Inferior parietal cortex (tissue), 1 donor: ENCODE measurements at regions not wholly inside any gene's neighbourhood (a gene's known extent, or its start where the extent isn't known, plus 50 kb on each side); places are given as distances from the start of the nearest gene placed in this dataset.

Source experiments
- DNase-seq: peaks from one replicate; pipeline ENCODE4 v3.0.0-alpha.2; 2016; ENCODE audit errors: extremely low spot score

DNA sequence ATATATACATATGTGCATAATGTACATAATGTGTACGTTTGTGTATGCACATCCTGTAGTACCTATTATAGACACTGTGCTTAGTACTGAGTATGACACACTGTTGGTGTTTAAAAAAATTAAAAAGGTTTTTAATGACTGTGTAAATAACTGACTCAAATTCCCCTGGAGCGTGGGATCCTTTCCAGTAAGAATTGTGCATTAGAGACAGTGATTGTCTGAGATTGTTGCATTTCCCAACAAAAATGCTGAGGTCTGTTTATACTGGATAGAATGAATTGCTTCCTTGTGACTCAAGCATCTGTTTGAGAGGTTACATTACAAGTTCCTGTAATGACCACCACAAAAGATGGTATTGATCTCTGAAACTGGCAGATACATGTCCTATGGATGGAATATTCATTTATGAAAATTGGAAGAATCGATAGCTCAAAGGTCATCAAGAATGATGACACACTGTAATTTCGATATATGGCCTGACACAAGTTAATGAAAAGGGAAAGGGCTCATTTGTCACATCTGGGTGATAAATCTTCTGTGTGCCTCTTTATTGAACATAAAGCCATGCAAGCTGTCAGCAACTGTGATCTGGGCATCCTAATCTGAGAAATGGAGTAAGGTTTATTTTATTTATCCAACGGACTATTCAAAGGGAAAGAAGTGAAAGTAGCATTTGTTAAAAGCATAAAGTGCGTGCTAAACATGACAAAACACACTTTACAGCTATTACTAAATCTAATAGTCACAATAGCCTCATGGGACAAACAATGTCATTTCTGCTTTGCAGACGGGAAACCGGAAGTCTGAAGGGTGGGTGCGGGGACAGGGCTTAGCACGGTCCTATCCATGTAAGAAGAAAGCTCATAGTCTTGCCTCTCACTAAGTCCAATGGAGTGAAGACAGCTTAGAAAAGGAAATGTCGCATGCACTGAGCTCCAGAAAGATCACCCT, 228.8 kb downstream of the CDH11 start:
- DNase-seq: no peak

DNA sequence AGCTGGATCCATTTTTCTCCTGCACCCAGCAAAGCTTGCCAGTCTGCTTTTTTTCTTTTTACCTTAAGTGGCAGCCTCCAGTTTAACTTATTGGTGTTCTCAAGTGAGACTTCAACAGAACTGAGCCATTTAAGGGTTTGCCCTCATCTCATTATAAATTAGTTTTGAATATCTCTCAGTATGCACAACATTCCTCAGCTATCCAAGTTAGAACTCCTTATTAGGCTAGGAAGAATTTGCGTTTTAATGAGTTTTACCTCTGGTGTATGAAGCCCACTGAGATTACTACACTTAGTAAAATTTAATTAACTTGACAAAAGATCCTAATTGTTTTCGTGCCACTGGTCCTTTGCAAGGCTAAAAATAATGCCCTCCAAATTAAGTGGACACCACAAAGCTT, 232.4 kb downstream of the CDH11 start:
- no peak for DNase-seq

DNA sequence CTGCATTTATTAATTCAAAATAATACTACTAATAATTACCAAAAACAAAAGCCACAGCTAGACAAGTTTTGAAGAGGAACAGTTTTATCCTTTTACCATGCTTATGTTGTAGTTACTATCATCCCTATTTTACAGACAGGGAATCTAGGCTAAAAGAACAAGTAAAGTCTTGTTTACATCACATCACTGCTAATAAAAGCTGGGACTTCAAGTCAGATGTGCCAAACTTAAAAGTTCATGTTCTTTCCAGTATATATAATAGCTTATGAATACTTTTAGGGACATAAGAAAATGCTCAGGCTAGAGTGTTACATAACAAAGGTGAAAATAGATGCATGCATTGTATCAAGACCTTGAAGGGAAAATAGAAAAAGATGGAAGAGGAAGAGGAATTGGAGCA, 234.2 kb downstream of the CDH11 start:
- no peak for DNase-seq

DNA sequence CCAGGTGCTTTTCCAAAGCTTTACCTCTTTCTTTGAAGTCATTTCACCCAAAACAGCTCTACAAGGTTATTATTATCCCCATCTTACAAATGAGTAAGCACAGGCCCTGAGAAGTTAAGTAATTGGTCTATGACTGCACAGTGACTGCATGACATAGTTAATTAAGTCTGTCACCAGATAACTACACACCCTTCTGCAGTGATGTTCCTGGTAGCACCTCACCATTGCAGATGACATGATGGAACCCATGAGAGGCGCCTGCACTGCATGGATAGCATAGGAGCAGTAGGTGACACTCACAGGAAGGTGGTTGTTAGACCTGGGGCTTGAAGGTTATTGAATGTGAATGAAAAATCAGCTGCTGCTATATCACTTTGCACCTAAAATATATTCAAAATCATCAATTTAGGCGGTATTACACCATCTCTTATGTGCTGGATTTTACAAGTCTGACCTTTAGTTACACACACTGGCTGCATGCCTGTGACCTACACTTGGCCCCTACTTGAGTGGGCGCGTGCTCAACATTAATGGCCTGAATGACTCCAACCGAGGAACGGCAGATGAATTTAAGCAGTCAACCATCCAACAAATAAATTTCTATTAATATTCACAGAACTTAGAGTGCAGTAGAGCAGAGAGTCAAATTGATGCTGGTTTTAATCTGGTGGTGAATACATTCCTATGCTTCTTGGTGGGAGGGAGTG, 239.6 kb downstream of the CDH11 start:
- no peak for DNase-seq

DNA sequence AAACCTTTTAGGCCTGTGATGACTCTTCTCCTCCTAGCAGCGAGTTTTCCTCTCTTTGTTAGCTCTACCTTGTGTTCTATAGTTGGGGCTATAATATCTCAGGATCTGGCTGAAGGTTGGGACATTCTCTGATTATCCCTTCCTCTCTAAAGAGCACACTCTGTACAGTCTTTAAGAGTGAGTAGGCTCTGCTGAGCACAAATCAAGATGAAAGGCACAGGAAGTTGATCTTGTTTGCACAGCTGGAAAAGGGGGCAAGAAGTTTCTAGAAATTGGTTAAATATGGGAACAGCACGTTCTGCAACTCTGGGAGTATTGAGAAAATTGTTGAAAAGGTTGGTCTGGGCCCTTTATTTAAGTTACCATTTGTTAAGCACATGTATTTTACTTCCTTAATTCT, 240.9 kb downstream of the CDH11 start:
- no peak for DNase-seq

DNA sequence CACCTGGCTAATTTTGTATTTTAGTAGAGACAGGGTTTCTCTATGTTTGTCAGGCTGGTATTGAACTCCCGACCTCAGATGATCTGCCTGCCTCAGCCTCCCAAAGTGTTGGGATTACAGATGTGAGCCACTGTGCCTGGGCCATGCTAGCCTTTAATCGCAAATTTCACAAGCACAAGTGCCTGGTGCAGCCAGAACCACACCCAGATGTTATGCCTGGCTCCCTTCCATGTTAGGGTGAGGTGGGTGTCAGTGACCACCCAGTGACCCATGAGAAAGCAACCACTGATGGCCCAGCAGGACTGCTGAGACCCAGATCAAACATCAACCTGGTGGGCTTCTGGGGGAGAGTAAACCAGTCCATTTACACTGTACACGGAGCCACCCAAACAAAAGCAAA, 241.9 kb downstream of the CDH11 start:
- no peak for DNase-seq

DNA sequence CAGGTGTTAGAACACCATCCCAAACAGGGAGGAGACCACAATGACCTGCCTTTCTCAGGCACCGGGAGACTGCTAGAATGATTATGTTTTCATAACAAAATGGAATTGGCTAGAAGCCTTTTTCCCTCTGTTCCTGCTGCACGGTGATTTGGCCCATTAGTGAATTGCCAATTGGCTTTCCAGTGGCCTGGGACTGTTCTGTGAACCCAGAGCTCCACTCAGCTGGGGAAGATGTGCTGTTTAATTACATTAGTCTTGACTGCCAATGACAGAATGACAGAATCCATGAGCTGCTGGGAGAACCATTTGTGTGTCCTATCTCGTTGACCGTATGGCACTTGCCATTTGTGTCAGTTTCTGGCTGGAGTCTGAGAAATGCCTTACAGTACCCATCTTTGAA, 242.9 kb downstream of the CDH11 start:
- no peak for DNase-seq

DNA sequence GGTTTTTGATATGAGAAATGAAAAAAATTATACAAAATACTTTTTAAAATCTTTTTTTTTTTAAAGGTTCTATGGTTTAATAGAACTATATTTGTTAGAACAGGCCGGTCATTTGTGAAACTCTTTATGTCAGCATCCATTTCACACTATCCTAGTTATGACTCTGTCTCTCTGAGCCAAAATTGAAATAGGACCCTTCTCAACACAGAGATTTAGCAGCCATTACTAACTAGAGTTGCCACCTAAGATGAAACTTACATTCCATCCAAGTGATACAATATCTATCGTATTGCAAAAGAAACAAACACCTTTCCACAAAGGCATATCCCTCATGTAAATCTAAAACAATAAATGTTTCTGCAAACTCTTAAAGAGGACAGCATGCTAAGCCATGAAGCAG, 249.8 kb downstream of the CDH11 start:
- no peak for DNase-seq

DNA sequence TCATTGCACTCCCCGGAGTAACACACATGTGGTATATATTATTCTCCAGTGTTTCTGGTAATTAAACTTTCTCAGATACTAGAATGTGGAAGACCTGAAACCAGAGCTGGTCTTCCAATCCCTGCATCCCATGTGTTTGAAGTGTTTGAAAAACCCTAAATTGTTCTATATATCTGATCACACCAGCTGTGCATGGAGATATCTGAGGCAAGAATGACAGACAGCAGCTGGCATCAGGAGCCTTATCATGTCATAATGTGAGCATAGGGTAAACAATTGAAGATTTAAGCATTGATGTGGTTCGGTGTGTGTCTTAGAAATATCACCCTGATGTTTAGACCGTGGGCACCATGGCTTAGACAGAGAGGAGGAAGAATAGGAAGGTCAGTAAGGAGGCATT, 251.0 kb downstream of the CDH11 start:
- DNase-seq: no peak

DNA sequence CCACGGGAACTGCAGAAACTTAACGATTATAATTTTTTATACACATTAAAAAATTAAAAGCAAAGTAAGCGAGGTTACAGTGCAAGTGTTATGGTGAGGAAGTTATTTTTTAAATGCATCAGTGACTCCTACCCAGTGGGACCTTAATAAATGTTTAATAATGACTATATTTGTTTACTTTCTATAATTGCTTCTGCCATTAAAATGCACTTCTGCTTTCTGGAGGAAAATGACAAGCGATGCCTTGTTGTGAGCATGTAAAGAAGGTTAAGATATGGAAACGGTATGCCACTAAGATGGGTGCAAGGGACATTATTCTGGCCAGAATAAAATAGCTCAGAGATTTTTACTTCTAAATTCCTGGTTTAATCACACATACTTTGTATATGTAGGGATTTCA, 252.1 kb downstream of the CDH11 start:
- no peak for DNase-seq

DNA sequence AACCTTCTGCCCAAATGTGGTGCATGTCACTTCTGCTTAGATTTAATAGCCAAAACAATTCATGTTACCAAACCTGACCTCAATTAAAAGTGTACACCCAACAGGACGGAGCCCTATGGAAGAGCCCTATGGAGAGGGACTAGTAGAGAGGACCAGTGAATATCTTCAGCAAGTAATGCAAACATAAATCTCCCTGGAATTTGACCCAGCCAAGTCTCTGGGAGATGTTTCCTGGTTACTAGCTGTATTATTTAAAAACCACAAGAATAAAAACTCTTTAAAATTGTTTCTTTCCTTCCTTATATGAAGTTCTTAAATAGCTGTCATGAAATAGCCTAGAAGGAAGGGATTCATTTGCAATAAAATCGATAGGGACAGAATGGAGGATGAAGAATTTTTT, 255.8 kb downstream of the CDH11 start:
- no peak for DNase-seq

DNA sequence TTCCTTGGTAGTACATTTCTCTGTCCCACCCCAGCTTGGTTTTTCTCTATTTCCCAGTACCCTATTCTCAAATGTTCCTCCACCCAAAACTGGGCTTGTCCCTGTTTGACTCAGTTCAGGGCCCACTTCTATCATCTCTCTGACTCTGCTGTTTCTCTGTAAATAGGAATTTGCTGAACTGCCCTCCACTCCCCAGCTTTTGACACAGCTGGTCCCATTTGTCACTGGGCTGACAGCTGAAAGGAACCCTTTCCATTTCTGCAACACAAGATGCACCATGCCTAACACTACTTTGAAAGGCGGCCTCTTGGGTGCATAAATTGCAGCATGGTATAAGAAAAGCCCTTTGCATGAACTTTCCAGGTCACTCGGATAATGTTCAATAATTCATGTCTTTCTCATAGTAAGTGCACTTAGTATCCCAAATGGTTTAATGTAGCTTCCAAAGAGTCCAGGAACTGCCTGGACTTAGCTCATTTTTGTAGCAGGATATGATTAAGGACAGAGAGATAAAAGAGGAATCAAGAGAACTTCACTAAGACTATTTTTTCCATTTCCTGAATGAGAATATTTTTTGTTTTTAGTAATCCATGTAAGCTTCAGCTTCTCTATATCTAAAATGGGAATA, 256.7 kb downstream of the CDH11 start:
- no peak for DNase-seq

DNA sequence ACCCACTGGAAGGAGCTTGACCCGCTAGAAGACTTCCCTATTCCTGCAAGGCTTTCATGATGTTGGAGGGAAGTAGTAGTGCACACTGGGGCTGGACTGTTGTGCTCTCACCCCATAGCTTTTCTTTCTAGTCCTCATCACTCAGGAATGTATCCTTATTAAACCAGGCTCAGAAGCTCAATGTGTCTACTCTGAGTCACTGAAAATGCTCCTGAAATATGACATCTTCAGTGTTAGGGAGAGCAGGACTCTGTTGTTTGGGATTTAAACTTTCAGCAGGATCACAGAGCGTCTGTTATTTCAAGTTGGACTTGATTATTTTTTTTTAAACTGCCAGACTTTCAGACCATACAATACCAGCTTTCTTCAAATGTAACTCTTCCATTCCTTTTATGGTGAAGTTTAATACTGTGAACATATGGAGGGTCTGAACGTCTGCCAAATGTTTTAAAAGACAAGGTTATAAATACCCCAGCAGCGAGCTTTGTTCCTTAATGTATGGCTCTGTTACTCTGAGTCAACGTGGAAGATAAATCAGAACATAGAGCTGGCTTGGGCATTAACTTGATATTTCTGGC, 257.5 kb downstream of the CDH11 start:
- DNase-seq: peak; percentile 70

DNA sequence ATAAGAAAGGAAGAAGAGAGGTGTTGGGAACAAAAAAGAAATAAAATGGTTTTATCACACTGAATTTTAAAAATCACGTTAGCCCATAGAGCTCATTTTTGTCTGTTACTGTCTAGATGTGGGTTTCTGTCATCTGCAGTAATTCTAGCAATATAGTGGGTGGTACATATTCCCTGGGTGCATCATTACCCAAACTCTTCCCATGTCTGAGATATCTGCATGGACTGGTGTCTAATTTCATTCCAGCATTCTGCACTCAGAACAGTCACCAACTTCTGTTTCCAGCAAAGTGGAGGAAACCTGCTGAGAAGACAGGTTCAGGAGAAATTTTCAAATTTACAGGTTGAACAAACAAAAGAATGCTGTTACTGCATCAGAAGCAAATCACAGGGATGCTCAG, 263.8 kb downstream of the CDH11 start:
- DNase-seq: no peak

DNA sequence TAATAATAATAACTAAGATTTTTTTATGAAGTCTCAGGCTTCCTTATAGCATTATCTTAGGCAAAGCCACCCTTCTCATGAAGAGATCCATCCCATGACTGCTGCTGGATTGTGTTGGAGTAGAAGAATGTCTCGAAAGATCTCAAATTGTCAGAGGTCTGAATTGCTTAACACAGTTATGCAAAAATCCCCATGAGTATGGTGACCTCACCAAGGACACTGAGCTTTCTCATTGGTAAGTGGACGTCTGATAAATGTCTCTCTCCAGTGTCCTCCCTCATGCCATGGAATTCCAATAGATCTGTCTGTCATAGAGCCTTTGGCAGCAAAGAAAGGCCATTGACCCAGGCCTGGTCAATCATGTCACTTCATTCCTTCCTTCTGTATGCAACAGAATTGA, 264.5 kb downstream of the CDH11 start:
- DNase-seq: no peak

DNA sequence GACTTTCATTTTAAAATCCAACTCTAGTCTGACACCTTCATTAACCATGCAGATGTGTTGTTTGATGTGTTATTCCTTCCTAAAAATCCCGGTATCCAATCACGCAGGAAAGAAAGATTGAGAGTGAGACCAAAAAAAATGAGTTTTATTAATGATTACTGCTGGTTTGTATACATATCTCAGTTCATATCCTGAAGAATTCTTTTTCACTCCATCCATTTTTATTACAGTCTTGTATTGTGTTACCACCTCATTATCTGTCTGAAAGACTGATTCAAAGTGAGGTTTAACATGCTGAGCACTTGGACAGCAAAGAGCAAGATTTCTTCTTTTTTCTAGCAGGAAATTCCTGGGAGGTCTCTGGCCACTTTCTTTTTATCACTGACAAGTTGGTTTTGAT, 268.3 kb downstream of the CDH11 start:
- DNase-seq: no peak

DNA sequence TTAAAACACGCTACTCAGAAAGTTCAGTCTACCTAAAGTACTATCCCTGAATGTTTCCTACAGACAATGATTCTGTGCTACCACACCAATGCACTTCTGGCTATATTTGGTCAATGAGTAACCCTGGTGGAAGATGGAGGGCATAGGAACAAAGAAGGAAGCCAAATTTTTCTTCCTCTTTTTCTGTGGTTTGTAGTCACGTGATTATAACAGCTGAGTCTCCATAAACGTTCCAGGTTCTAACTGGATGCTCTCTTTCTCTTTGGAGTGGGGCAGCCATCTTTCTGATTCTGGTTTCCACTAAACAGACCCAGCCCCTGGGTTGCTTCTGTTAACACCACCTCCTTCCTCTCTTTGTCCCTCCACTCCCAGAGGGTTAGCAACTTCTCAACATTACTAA, 274.9 kb downstream of the CDH11 start:
- DNase-seq: no peak

DNA sequence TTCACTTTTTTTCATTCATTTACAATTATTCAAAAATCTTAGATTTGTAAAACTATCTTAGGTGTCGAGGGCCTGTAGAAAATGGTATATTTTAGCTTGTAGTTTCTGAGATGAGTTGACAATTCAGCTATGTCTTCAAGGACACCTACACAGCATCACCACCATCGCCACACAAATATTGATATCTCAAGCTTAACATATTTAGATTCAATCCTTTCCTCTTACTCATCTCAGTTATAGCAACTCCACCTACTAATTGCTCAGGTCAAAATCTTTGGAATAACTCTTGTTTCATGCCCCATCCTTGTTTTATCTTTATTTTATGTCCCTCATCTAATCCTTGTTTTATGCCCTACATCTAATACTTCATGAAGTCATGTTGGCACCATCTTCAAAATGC, 276.8 kb downstream of the CDH11 start:
- DNase-seq: no peak

DNA sequence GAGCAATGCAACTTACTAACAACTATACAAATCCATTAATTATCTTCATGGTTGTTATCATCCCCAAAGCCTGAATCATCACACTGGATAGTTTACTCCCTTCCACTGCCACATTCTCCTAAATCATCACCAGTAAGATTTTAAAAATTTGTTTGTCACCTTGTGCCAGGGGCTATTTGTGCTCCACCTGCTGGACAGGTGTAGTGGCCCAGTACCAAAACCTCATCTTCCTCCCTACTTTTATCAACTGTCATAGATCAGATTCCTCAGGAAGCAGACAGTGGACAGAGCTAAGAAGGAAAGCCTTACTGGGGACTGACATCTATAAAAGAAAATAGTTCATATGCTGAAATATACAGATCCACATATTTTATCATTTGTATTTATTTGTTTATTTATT, 280.4 kb downstream of the CDH11 start:
- DNase-seq: no peak

DNA sequence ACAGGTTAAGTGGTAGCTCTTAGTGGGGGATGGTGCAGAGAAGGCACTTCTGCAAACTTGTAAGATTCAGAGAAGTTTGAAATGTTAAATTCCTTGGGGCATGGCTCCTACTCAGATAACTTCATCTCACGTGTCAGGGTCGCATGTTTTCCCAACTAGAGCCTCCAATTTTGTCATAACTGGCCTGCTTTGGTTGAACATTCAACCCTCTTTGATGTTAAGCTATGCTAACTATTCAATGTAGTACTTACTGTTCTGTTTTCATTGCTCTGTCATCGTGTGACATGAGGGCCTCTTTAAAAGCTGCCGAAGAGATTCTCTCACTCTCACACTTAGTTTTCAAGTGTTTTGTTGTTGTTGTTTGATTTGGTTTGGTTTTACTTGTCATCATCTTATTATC, 280.8 kb downstream of the CDH11 start:
- DNase-seq: no peak

DNA sequence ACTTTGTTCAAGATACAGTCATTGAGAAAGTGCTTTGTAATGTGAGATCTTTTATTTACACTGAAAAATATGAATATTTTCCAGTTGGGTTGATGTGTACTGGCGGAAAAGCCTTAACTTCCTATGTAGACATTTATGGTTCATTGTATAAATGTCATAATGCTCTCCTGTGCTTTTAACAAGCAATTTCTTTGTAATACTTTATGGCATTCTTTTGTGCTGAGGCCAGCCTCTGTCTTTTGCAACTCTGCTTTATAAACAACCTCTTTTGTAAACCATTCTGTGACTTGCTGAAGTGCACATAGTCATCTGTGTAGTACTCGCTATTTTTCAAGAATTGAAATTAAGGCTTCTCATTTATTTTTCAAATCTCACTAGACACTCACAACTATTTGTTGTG, 291.2 kb downstream of the CDH11 start:
- no peak for DNase-seq

DNA sequence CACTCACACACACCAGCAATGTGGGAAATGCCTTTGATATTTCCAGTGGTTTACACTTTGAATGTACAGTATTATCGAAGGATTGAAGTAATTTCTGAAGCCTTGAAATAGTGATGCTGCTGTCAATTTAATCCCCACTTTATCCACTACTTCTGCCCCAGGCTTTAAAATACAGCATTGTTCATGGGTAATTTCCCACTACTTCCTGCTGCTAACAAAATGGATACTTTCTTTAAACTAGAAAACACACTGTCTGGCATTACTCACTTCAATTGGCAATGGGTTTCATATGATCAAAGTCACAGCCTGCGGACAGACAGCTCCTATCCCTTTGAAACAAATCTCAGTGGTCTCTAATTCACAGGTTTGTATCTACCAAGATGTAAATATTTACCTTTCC, 292.2 kb downstream of the CDH11 start:
- no peak for DNase-seq

DNA sequence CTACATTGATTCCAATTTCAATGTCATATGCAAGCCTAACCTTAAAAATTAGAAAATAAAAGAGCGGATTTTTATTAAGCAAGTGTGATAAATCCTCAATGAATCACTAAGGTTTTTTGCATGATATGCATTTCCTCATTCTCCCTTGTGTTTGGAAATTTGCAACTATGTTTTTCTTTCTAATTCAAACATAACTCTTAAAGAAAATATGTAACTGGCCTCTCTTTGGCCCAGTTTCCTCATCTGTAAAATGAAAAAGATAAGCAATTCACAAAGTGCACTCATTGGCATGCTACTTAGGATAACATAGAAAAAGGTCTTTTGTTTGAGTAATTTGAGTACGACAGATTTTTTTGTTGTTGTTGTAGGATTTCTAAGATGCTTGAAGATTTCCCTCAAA, 295.5 kb downstream of the CDH11 start:
- no peak for DNase-seq
